ENCODE measurements at regions not wholly inside any gene's neighbourhood (a gene's known extent, or its start where the extent isn't known, plus 50 kb on each side); places are given as distances from the start of the nearest gene placed in this dataset.

DNA sequence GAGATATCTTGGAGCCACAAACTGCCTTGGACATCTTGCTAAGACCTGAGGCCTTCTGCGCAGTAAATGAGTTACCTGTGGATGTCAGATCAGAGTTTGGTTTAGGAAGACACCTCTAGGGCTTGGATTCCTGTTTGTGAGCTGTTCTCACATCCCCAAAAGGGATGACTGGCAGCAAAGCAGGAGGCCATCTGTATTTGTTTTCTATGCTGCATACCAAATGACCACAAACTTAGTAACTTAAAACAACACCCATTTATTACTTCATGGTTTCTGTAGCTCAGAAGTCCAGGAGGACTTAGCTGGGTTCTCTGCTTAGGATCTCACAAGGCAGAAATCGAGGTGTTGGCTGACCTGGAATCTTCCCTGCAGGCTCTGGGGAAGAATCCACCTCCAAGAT, 116.7 kb downstream of the UNC5CL start:
- Histone ChIP-seq H3K4me3 (ENCODE audit: extremely low read depth in 1 of 4, insufficient read depth in 2 of 4, low read depth in 3 of 4, low read length in 4 of 4) (no peak overlapping the region), H3K36me3 (ENCODE audit: control insufficient read depth in 2 of 4, insufficient read depth in 4 of 4, low read length in 3 of 4) (no peaks in the 10 kb centered on the region), H3K4me1 (replicated peaks in 1 of 4; ENCODE audit: control insufficient read depth in 3 of 4, insufficient read depth in 4 of 4, low read length in 3 of 4) (peaks cover 0 to 13% (median 3%) of the 10 kb centered on the region in 4 experiments; a peak in 5 of 7 replicates), H3K9me3 (ENCODE audit: insufficient read depth in 2 of 2, low read depth in 1 of 2, low read length in 1 of 2) (no peaks in the 10 kb centered on the region), H3K23me2 (ENCODE audit: low read depth, low read length) (no peaks in the 10 kb centered on the region), H3K9ac (replicated peaks in 1 of 4; ENCODE audit: extremely low read depth in 1 of 4, low read depth in 3 of 4, low read length in 3 of 4) (no peak overlapping the region), H3K79me2 (ENCODE audit: control insufficient read depth in 1 of 2, insufficient read depth in 2 of 2, low read length in 2 of 2) (no peaks in the 10 kb centered on the region), H4K8ac (ENCODE audit: extremely low read depth, insufficient read depth, low read length) (no peak overlapping the region), H3K18ac (ENCODE audit: extremely low read depth, low read length) (no peak overlapping the region), H3K56ac (replicated peaks; ENCODE audit: insufficient read length, low read depth, low read length) (no peak overlapping the region), H3K27ac (ENCODE audit: low read depth, low read length) (no peak overlapping the region), H3K14ac (ENCODE audit: insufficient read length) (no peak overlapping the region), H4K91ac (replicated peaks; ENCODE audit: insufficient read length, low read length) (no peak overlapping the region), H3K23ac (ENCODE audit: insufficient read length) (no peak overlapping the region), H2BK5ac (ENCODE audit: low read depth, low read length) (no peak overlapping the region), H4K20me1 (replicated peaks in 1 of 2; ENCODE audit: control insufficient read depth in 1 of 2, insufficient read depth in 2 of 2, low read length in 2 of 2) (no peaks in the 10 kb centered on the region), H2BK12ac (ENCODE audit: low read depth, low read length) (no peak overlapping the region), H4K5ac (ENCODE audit: insufficient read length, low read depth, low read length) (no peak overlapping the region), H3K4me2 (ENCODE audit: insufficient read depth in 1 of 2, low read depth in 2 of 2, low read length in 2 of 2) (no peak overlapping the region), H2BK120ac (replicated peaks; ENCODE audit: low read depth, low read length) (no peak overlapping the region), H2BK15ac (ENCODE audit: low read length) (no peak overlapping the region), H3K79me1 (ENCODE audit: low read depth, low read length) (no peaks in the 10 kb centered on the region), H2AK5ac (ENCODE audit: low read depth, low read length) (no peak overlapping the region), H2AFZ (ENCODE audit: low read length) (no peak overlapping the region), H3K27me3 (replicated peaks in 1 of 4; ENCODE audit: control insufficient read depth in 3 of 4, extremely low read depth in 1 of 4, insufficient read depth in 3 of 4, low read length in 3 of 4) (peaks cover 0 to 5% (median 0%) of the 10 kb centered on the region in 4 experiments; a peak in 1 of 7 replicates), H3K4ac (replicated peaks; ENCODE audit: insufficient read length, low read depth, low read length) (no peak overlapping the region), H2BK20ac (ENCODE audit: low read length) (no peak overlapping the region)
- POLR2A ChIA-PET (ENCODE audit: partially characterized antibody): no interaction called here
- DNase-seq (ENCODE audit: low read depth in 1 of 2, low spot score in 2 of 2) (no peak), FAIRE-seq (no peak)
- CTCF ChIA-PET (ENCODE audit: partially characterized antibody): interaction anchor here (1.3 to 3.1 kb wide), 5 partner anchors 10 to 106 kb away, joined by 3 to 12 read pairs (median 4); no protein-coding TSS in a partner anchor
- 97% methylated on average over 2 of the region's 2 CpGs; no CpG with 5 or more reads in 1 of the 2 experiments for WGBS, 2 experiments (ENCODE audit: extremely low coverage in 1 of 2, insufficient coverage in 1 of 2, insufficient read length in 1 of 2, insufficient replicate concordance in 2 of 2, low coverage in 1 of 2, low lambda C conversion rate in 2 of 2, missing lambda C conversion rate in 1 of 2)
- TF ChIP-seq HDAC2 (IDR thresholded peaks at IDR 0.05; ENCODE audit: borderline replicate concordance in 1 of 2, low read depth in 2 of 2, low read length in 2 of 2): no peak
- no peak for TF ChIP-seq CBX8 (IDR thresholded peaks at IDR 0.05; ENCODE audit: borderline replicate concordance, low read depth, low read length)
- TF ChIP-seq EGR1 (IDR thresholded peaks at IDR 0.05; ENCODE audit: borderline replicate concordance, low read depth, low read length): no peak
- TF ChIP-seq KDM5A (IDR thresholded peaks at IDR 0.05; ENCODE audit: low read length): no peak
- TF ChIP-seq EZH2 (IDR thresholded peaks at IDR 0.05; ENCODE audit: low read depth, low read length, severe bottlenecking): no peak
- TF ChIP-seq GABPA (IDR thresholded peaks at IDR 0.05; ENCODE audit: borderline replicate concordance, insufficient read depth, low read length): no peak
- no peak for TF ChIP-seq NANOG (IDR thresholded peaks at IDR 0.05; ENCODE audit: insufficient read depth, low read depth, low read length, poor library complexity, severe bottlenecking)
- TF ChIP-seq KDM4A (IDR thresholded peaks at IDR 0.05; ENCODE audit: low read depth, low read length, severe bottlenecking): no peak
- no peak for TF ChIP-seq SIX5 (IDR thresholded peaks at IDR 0.05; ENCODE audit: low read depth, low read length)
- no peak for TF ChIP-seq CREB1 (IDR thresholded peaks at IDR 0.05)
- TF ChIP-seq RXRA (IDR thresholded peaks at IDR 0.05; ENCODE audit: insufficient read depth, low read depth, low read length): no peak
- TF ChIP-seq SIN3A (conservative IDR thresholded peaks at IDR 0.05 in 1 of 2, IDR thresholded peaks at IDR 0.05 in 1 of 2; ENCODE audit: low read depth in 1 of 2, low read length in 2 of 2): no peak
